SK-N-DZ (cell line): ENCODE measurements at regions not wholly inside any gene's neighbourhood (a gene's known extent, or its start where the extent isn't known, plus 50 kb on each side); places are given as distances from the start of the nearest gene placed in this dataset.

Source experiments
- DNase-seq: peaks from one replicate; pipeline ENCODE4 v3.0.0-alpha.2; 2015; ENCODE audit warnings: low spot score

GRCh38 chr9:18143073-18143745 lies 330.7 kb upstream of the ADAMTSL1 start:
- no peak for DNase-seq

DNA sequence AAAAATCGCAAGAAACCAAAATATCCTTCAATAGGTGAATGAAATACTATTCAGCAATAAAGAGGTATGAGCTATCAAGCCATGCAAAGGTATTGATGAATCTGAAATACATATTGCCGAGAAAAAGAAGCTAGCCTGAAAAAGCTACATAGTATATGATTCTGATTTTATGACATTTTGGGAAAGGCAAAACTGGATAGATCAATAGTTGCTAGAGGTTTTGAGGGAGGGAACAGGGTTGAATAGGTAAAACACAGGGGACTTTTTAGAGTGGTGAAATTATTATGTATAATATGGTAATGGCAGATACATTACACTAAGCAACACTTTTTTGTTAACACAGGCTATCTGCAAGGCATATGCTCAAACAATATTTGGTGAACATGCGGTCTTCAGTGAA lies 327.6 kb upstream of the ADAMTSL1 start:
- no peak for DNase-seq

DNA sequence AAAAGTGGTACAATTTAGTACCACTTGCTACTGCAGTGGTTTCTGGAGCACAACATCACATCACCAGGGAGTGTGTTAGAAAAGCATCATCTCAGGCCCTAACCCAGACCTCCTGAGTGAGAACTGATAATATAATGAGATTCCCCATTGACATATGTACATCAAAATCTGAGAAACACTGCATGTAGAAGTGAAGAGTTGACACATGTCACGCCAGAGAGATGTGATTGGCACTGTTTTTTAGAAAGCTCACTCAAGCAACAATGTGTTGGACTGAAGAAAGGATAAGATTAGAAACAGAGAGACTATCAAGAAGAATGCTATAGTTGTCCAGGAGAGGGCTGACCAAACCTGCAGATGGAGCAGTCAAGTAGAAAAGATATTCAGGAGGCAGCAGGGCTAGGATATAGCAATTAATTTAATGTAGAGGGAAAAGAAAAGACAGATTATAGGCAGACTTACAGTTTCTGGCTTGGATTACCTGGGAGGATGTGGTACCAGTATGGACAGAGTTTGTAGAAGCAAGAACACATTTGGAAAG lies 324.4 kb upstream of the ADAMTSL1 start:
- no peak for DNase-seq

- no peak for DNase-seq
These were observed 319.3 kb upstream of the ADAMTSL1 start for GRCh38 chr9:18154661-18155060.

DNA sequence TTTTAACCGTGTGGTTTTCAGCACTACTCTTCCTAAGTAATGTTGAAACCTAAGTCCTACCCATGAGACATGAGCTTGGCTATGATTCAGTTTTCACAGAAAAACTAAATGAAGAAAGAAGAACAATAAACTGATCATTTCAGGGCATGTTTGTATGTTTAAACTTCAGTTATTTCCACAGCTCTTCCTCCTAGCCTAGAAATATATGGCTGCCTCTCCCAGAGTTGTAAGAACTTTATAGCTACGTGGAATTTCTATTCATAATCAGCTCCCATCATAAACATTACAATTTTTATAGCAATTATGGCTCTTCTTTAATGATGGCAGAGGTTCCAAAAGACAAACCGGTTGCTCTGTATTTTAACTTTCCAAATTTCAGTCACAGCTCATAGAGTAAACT lies 314.7 kb upstream of the ADAMTSL1 start:
- DNase-seq = no peak

- no peak for DNase-seq
These were observed 310.8 kb upstream of the ADAMTSL1 start for GRCh38 chr9:18163146-18163545.

- DNase-seq = no peak
These were observed 306.2 kb upstream of the ADAMTSL1 start for GRCh38 chr9:18167733-18168132.

DNA sequence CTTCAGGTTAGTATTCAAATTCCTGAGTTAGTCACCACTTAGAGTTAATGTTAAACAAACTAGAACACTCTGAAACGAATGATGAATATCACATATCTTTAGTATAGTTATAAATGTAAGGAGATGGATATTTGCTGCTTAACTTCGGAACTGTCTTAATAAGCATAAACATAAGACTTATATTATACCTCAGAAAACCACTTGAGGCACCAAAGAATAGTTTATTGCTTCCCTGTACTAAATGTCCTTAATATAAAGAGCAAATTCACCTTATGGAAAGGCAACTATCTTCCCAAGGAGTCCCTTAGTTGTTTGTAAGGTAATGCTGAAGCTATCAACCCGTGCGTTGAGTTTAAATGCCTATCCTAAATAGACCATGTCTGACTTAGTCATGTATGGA lies 300.0 kb upstream of the ADAMTSL1 start:
- no peak for DNase-seq

DNA sequence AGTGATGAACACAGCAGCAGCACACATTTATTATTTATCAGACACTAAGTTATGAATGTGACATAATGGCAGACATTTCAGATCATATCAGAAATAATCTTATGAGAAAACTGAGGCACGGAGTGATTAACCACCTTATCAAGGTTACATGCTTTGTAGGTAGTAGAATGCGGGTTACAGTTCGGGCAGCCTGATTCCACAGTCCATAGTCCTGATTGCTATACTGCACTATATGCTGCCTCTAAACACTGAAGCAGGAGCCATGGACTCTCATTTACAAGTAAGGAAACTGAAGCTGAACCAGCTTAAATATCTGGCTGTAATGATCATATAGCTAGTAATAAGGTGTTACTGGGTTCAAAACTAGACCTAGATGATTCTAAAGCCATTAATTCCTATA lies 291.3 kb upstream of the ADAMTSL1 start:
- DNase-seq = no peak

- no peak for DNase-seq
These were observed 290.0 kb upstream of the ADAMTSL1 start for GRCh38 chr9:18183974-18184373.

DNA sequence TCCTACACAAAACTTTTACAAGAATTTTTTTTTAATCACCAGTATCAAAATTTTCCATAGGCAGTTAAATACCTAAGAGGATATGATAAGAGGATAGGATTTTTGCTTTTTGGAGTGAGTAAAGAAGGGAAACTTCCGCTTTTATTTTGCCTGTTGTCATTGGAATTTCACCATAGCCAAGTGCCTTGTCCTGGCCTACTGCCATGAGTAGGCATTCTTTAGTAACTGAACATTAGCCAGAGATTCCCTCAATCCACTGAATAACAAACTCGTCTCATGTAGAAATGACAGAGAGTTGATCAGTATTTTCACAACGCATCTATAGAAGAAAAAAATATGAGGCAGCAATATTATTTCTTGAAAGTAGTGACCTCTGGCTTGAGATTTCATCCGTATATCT lies 289.6 kb upstream of the ADAMTSL1 start:
- DNase-seq = no peak

GRCh38 chr9:18185196-18185595 lies 288.8 kb upstream of the ADAMTSL1 start:
- no peak for DNase-seq

DNA sequence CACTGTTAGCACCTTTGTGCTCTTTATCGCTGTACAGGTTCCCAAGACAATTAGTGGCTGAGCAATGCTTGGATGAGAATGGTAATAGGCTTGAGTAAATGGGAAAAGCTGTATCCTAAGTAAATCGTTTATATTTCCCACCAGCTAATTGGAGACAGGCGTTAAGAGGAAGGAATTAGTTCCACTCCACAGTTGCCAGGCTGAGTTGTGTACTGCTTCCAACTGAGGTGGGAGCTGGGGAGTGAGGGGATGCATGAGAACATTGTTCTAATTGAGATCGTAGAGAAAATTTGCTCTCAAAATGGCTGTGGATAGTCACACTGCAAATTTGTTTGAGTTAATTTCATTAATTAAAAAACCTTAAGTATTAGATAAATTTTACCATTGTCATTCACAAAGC lies 285.0 kb upstream of the ADAMTSL1 start:
- no peak for DNase-seq

- DNase-seq = no peak
These were observed 283.9 kb upstream of the ADAMTSL1 start for GRCh38 chr9:18189871-18190670.

DNA sequence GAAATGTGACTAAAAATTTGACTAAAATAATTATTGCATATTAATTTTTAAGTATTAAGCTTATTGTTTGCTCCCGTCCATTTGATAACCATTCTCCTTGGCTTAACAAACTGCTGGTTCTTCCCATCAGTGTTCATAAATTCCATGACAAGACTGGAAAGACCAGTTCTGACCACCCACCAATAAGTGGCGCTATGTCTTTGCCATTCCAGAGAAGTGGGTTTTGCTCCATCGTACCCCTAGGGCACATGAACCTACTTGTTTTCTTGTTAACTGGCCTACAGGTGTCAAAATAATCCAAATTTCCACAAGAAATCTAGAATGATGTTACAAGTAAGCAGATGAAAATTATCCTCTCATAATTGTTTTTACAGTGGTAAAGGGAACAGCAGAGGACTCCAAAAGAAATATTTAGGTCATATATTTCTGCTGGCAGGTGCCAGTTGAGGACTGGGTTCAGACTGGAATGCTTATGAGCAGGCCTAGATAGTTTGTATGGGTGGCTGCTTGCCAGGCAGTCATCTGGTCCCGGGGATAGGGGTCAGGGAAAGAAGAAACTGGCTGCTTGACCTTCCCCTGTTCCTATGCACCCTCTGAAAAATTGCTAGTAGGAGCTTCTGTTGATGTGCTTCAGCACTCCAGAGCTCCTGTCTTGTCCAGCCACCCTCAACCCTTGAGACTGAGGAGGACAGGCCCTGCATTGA lies 283.1 kb upstream of the ADAMTSL1 start:
- DNase-seq = no peak

DNA sequence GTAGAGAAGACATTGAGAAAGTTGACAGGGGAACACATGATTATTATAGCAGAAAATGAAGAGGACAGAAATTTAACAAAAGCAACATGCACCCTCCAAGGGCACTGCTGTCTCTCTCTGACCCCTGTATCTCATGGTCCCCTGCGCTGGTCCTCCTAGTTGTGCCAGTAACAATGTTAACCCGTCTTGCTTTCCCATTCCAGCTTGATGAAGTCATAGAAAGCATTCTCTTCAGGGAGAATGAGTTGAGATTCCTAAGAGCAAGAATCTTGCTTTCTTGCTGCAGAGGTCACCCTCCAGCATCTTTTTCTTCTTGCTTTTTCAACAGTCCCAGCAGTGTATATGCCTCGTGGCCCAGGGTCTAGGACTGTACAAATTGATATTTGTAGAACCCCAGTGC lies 279.6 kb upstream of the ADAMTSL1 start:
- DNase-seq = no peak

- DNase-seq = no peak
These were observed 278.7 kb upstream of the ADAMTSL1 start for GRCh38 chr9:18195223-18195622.

GRCh38 chr9:18202924-18203323 lies 271.0 kb upstream of the ADAMTSL1 start:
- no peak for DNase-seq

- DNase-seq = no peak
These were observed 266.2 kb upstream of the ADAMTSL1 start for GRCh38 chr9:18207735-18208134.

DNA sequence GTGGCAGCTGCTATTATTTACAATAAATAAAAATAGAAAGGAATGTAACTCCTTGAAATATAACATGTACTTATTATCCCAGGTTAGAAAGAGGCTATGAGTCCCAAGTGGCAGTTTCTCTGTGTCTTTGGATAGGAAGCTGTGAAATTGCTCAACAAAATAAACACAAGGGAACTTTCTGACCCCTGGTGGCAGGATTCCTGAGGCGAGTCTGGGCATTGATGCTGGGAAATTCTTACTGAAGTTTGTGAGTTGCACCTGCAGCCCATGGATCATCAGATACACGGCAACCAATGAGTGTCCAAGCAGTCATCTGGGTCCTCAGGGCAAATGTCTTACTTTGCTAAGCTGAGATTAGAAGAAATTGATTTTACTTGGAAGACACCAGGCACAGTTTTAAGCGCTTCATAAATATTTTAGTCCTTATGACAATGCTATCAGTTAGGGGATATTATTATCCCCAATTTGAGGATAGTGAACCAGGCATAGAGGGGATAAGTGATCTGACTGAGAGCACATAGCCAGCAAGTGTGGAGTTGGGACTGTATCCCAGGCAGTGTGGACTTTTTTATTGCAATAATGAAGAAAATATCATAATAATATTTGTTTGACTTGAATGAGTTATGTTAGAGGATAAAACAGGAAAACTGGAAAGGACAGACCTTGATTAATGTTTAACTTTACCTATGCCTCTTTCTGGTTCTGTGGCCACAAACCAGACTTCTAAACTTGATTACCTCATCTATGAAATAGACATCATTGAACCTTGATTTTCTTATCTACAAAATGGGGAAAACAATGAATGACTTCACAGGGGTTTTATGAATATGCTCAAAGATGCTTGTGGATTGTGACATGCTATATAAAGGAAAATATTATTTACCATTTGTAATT lies 265.5 kb upstream of the ADAMTSL1 start:
- no peak for DNase-seq

- no peak for DNase-seq
These were observed 258.3 kb upstream of the ADAMTSL1 start for GRCh38 chr9:18215626-18216025.
